HL-60 (cell line): ENCODE measurements at regions not wholly inside any gene's neighbourhood (a gene's known extent, or its start where the extent isn't known, plus 50 kb on each side); places are given as distances from the start of the nearest gene placed in this dataset.

Experiments used
- CTCF ChIP-seq: IDR thresholded peaks from one replicate; pipeline ENCODE4 v1.5.1; 2011; ENCODE audit warnings: low read length, control low read depth, inconsistent platforms; ENCODE audit not compliant: insufficient read depth
- POLR2AphosphoS5 ChIP-seq: IDR thresholded peaks from 2 replicates; pipeline ENCODE4 v1.6.1; 2012; ENCODE audit warnings: low read depth
- TF ChIP-seq, protein P1 (sequence below): IDR thresholded peaks from 2 replicates; pipeline ENCODE4 v1.6.1; 2012; ENCODE audit warnings: low read depth; ENCODE audit not compliant: insufficient replicate concordance

DNA sequence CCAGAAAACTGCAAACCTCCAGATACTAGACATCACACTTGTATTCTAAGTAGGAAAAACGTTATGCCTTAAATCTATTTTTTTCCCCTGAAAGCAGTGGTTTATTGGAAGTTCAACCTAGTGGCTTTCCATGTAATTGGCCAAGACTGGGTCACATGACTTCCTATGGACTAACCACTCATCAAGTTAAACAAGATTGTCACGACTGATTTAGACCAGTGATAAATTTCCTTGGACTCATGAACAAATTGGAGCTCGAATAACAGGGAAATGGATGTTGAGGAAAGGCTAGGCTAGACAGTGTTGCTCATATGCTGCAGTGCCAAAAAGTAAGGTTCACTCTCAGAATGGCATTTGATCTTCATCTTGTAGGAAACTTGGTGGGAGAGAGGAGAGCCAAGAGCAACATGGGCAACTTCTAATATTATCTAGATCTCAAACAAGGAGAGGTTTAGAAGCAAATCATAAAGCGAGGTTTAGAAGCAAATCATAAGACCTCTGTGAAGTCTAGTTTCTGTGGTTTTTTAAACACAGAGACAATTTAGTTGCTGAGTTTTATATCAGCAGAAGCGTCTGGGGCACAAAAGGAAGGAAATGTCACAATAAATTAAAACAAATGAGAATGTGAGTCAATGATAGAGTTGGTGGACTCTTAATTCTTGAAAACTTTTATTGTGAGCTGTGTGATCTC, 165.6 kb upstream of the BOD1L1 start:
- no peak for TF ChIP-seq POLR2AphosphoS5
- TF ChIP-seq CTCF = no peak
- TF ChIP-seq, protein P1, sequence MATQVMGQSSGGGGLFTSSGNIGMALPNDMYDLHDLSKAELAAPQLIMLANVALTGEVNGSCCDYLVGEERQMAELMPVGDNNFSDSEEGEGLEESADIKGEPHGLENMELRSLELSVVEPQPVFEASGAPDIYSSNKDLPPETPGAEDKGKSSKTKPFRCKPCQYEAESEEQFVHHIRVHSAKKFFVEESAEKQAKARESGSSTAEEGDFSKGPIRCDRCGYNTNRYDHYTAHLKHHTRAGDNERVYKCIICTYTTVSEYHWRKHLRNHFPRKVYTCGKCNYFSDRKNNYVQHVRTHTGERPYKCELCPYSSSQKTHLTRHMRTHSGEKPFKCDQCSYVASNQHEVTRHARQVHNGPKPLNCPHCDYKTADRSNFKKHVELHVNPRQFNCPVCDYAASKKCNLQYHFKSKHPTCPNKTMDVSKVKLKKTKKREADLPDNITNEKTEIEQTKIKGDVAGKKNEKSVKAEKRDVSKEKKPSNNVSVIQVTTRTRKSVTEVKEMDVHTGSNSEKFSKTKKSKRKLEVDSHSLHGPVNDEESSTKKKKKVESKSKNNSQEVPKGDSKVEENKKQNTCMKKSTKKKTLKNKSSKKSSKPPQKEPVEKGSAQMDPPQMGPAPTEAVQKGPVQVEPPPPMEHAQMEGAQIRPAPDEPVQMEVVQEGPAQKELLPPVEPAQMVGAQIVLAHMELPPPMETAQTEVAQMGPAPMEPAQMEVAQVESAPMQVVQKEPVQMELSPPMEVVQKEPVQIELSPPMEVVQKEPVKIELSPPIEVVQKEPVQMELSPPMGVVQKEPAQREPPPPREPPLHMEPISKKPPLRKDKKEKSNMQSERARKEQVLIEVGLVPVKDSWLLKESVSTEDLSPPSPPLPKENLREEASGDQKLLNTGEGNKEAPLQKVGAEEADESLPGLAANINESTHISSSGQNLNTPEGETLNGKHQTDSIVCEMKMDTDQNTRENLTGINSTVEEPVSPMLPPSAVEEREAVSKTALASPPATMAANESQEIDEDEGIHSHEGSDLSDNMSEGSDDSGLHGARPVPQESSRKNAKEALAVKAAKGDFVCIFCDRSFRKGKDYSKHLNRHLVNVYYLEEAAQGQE = no peak
